Common myeloid progenitor, CD34-positive (primary cell): ENCODE measurements at regions not wholly inside any gene's neighbourhood (a gene's known extent, or its start where the extent isn't known, plus 50 kb on each side); places are given as distances from the start of the nearest gene placed in this dataset.

ENCODE experiments used
- CTCF ChIA-PET: fragments of 350-600 bp; sonication (Branson Sonifier 250); formaldehyde crosslinking; loops from one replicate; lab custom pipeline; 2021; ENCODE audit warnings: antibody characterized with exemption; lab: Charles Lee
- POLR2A ChIA-PET: fragments of 350-600 bp; sonication (Branson Sonifier 250); formaldehyde crosslinking; loops from one replicate; lab custom pipeline; 2021; ENCODE audit warnings: antibody characterized with exemption; lab: Charles Lee
- DNase-seq, 3 donors: peaks; one replicate each; pipeline versions ENCODE4 v3.0.0 to v3.0.0-alpha.2; 2013
- H3K27ac ChIP-seq, 2 experiments: 1 replicate in 1 of 2; 2 replicates in 1 of 2; pipeline ENCODE4 v1.7.0; 2013; ENCODE audit warnings: inconsistent platforms in 2 of 2, low read length in 2 of 2, mild to moderate bottlenecking in 2 of 2, low read depth in 1 of 2, moderate library complexity in 1 of 2; ENCODE audit not compliant: severe bottlenecking in 2 of 2, insufficient read depth in 1 of 2, poor library complexity in 1 of 2
- H3K27me3 ChIP-seq, 5 experiments: replicated peaks in 2 of 5; 1 replicate in 3 of 5; 2 replicates in 2 of 5; pipeline versions ENCODE4 v1.6.1 to v1.7.0; 2013; ENCODE audit warnings: low read length in 4 of 5, mild to moderate bottlenecking in 2 of 5, moderate library complexity in 2 of 5, inconsistent platforms in 1 of 5; ENCODE audit not compliant: insufficient read depth in 5 of 5, control insufficient read depth in 4 of 5
- H3K36me3 ChIP-seq, 4 experiments: 1 replicate in 2 of 4; 2 replicates in 2 of 4; pipeline versions ENCODE4 v1.6.1 to v1.7.0; 2013; ENCODE audit warnings: low read length in 3 of 4, control low read depth in 1 of 4, mild to moderate bottlenecking in 1 of 4; ENCODE audit not compliant: control insufficient read depth in 4 of 4, insufficient read depth in 4 of 4
- H3K4me1 ChIP-seq, 4 experiments: 1 replicate in 3 of 4; 2 replicates in 1 of 4; pipeline versions ENCODE4 v1.6.1 to v1.7.1; 2013; ENCODE audit warnings: low read length in 3 of 4, mild to moderate bottlenecking in 3 of 4, control low read depth in 1 of 4, inconsistent platforms in 1 of 4, moderate library complexity in 1 of 4; ENCODE audit not compliant: control insufficient read depth in 4 of 4, insufficient read depth in 4 of 4; ENCODE audit errors: control extremely low read depth in 1 of 4
- H3K4me3 ChIP-seq, 7 experiments: 1 replicate in 4 of 7; 2 replicates in 3 of 7; pipeline versions ENCODE4 v1.5.1 to v1.7.0; 2013; ENCODE audit warnings: mild to moderate bottlenecking in 7 of 7, low read length in 6 of 7, moderate library complexity in 6 of 7, inconsistent platforms in 2 of 7, low read depth in 2 of 7, control low read depth in 1 of 7; ENCODE audit not compliant: insufficient read depth in 4 of 7, control insufficient read depth in 1 of 7; ENCODE audit errors: extremely low read depth in 1 of 7
- H3K9me3 ChIP-seq, 5 experiments: 1 replicate in 4 of 5; 2 replicates in 1 of 5; pipeline versions ENCODE4 v1.6.1 to v1.7.1; 2013; ENCODE audit warnings: low read length in 4 of 5, mild to moderate bottlenecking in 2 of 5, inconsistent platforms in 1 of 5, low read depth in 1 of 5, moderate library complexity in 1 of 5; ENCODE audit not compliant: control insufficient read depth in 4 of 5, insufficient read depth in 2 of 5; ENCODE audit errors: control extremely low read depth in 1 of 5
- WGBS: methylation state at CpG from one replicate; pipeline ENCODE4 v1.1.5; 2013; ENCODE audit not compliant: insufficient coverage; 5-methylcytosine and 5-hydroxymethylcytosine counted together

GRCh38 chr1:58390091-58390490, 156.4 kb downstream of the OMA1 start:
- no peak for DNase-seq
- Histone ChIP-seq H3K9me3 (no peaks in the 10 kb centered on the region), H3K27ac (no peak overlapping the region), H3K27me3 (no peaks in the 10 kb centered on the region), H3K36me3 (no peaks in the 10 kb centered on the region), H3K4me3 (no peak overlapping the region), H3K4me1 (peaks cover 5 to 19% (median 11%) of the 10 kb centered on the region in 4 experiments)
- ChIA-PET POLR2A (interaction anchor here (0.9 kb wide), 1 partner anchor 222 kb away, joined by 3 read pairs; no protein-coding TSS in a partner anchor), CTCF (no interaction called here)
- no CpG with 5 or more reads among the region's 1 CpG for WGBS

DNA sequence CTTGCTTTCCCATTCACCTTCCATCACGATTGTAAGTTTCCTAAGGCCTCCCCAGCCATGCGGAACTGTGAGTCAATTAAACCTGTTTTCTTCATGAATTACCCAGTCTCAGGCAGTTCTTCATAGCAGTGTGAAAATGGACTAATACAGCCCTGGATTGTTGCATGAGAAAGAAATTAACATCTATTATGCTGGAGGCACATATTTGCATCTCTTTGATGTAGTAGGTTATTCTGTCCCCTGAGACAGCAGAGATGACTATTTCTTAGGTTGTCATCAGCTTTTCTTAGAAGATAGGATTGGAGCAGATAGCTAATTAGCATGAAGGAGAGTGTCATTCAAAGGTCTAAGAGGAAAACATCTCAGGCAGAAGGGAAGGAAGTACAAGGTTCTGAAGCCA, 166.2 kb downstream of the OMA1 start:
- no peaks in the 10 kb centered on the region for H3K36me3 ChIP-seq
- no CpG with 5 or more reads among the region's 2 CpGs for WGBS
- H3K4me3 ChIP-seq, result no peak overlapping the region
- H3K4me1 ChIP-seq, result no peaks in the 10 kb centered on the region
- DNase-seq, result no peak
- H3K9me3 ChIP-seq, result peaks cover 0 to 10% (median 0%) of the 10 kb centered on the region in 5 experiments
- no peaks in the 10 kb centered on the region for H3K27me3 ChIP-seq
- H3K27ac ChIP-seq, result no peak overlapping the region
- POLR2A ChIA-PET, result no interaction called here
- CTCF ChIA-PET, result no interaction called here

DNA sequence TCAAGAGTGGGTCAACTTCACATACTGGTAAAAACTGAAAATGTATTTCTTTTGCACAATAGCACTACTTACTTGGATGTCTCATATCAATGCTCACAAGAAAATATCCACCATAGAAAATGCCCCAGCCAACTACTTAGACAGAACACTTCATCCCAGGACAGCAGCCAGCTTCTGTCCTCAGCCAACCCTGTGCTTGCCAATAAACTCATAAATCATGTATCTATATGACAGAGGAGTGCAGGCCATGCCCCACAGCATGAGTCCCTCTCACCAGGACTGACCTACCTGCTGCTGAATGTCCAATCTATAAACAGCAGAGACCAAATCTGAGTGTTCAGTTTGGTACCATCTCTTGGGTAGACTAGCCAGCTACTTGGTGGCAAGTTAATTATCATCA, 179.3 kb downstream of the OMA1 start:
- Histone ChIP-seq H3K4me3 (no peak overlapping the region), H3K9me3 (peaks cover 0 to 12% (median 3%) of the 10 kb centered on the region in 5 experiments), H3K36me3 (no peaks in the 10 kb centered on the region), H3K27me3 (peaks cover 0 to 2% (median 0%) of the 10 kb centered on the region in 5 experiments), H3K27ac (no peak overlapping the region), H3K4me1 (no peaks in the 10 kb centered on the region)
- ChIA-PET CTCF (no interaction called here), POLR2A (no interaction called here)
- DNase-seq, result no peak

DNA sequence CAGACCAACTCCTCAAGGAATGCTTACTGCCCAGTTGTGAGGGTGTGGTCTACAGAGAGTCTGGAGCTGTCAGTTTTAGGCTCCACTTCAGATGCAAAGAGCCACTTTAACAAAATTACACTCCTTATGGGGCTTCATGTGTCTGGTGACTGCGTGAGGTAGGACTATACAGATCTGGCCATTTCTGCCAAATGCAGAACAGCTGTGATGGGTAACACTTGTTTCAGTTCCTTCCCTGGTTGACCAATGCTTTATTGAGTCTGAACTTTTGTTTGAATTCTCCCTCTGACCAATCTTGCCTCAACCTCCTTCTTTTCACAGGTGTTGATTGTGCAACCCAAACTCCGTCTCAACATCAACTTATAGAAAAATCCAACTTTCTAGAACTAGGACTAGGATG, 181.2 kb downstream of the OMA1 start:
- ChIA-PET POLR2A (no interaction called here), CTCF (no interaction called here)
- Histone ChIP-seq H3K9me3 (peaks cover 0 to 4% (median 0%) of the 10 kb centered on the region in 5 experiments), H3K36me3 (no peaks in the 10 kb centered on the region), H3K27me3 (peaks cover 0 to 2% (median 0%) of the 10 kb centered on the region in 5 experiments), H3K4me3 (no peak overlapping the region), H3K4me1 (no peaks in the 10 kb centered on the region), H3K27ac (no peak overlapping the region)
- no peak for DNase-seq
- 100% methylated on average over 2 of the region's 2 CpGs for WGBS

- Histone ChIP-seq H3K27me3 (peaks cover 0 to 2% (median 0%) of the 10 kb centered on the region in 5 experiments), H3K9me3 (peaks cover 0 to 1% (median 0%) of the 10 kb centered on the region in 5 experiments), H3K36me3 (no peaks in the 10 kb centered on the region), H3K27ac (no peak overlapping the region), H3K4me1 (no peaks in the 10 kb centered on the region), H3K4me3 (no peak overlapping the region)
- ChIA-PET POLR2A (no interaction called here), CTCF (no interaction called here)
- 100% methylated on average over 2 of the region's 3 CpGs for WGBS
- DNase-seq, result no peak
Measured at GRCh38 chr1:58363585-58363984, 182.9 kb downstream of the OMA1 start.

GRCh38 chr1:58361134-58361533, 185.4 kb downstream of the OMA1 start:
- DNase-seq, result no peak
- Histone ChIP-seq H3K9me3 (no peaks in the 10 kb centered on the region), H3K27ac (no peak overlapping the region), H3K4me3 (no peak overlapping the region), H3K27me3 (peaks cover 0 to 3% (median 0%) of the 10 kb centered on the region in 5 experiments), H3K36me3 (no peaks in the 10 kb centered on the region), H3K4me1 (no peaks in the 10 kb centered on the region)
- POLR2A ChIA-PET, result no interaction called here
- WGBS, result no CpG with 5 or more reads among the region's 2 CpGs
- CTCF ChIA-PET, result interaction anchor here (1.0 kb wide), 1 partner anchor 19 kb away, joined by 3 read pairs; no protein-coding TSS in a partner anchor

GRCh38 chr1:58358346-58358745, 188.2 kb downstream of the OMA1 start:
- WGBS, result 93% methylated on average over 2 of the region's 4 CpGs
- H3K27ac ChIP-seq, result no peak overlapping the region
- no peak overlapping the region for H3K4me3 ChIP-seq
- ChIA-PET POLR2A (no interaction called here), CTCF (no interaction called here)
- no peaks in the 10 kb centered on the region for H3K4me1 ChIP-seq
- H3K9me3 ChIP-seq, result no peaks in the 10 kb centered on the region
- H3K27me3 ChIP-seq, result peaks cover 0 to 3% (median 0%) of the 10 kb centered on the region in 5 experiments
- DNase-seq, result no peak
- no peaks in the 10 kb centered on the region for H3K36me3 ChIP-seq
